DMS 273 treated with DMSO at 0.1 percent for 48 hours (cell line): ENCODE measurements at regions not wholly inside any gene's neighbourhood (a gene's known extent, or its start where the extent isn't known, plus 50 kb on each side); places are given as distances from the start of the nearest gene placed in this dataset.
"Not testable (repeated sequence)": the region's sequence is repeated elsewhere in the genome, so short reads cannot be mapped to it uniquely, and the experiment has no call there.

Source experiments
- DNase-seq: peaks from one replicate; lab custom pipeline; 2025; lab: John Stamatoyannopoulos, UW

GRCh38 chr3:146747928-146748327 lies 142.8 kb upstream of the PLSCR5 start:
- DNase-seq, result no peak

GRCh38 chr3:146747051-146747450 lies 141.9 kb upstream of the PLSCR5 start:
- no peak for DNase-seq

- DNase-seq, result no peak
Observed at GRCh38 chr3:146746190-146746589, 141.0 kb upstream of the PLSCR5 start.

- no peak for DNase-seq
Observed at GRCh38 chr3:146739203-146739671, 134.1 kb upstream of the PLSCR5 start.

GRCh38 chr3:146732325-146732724 lies 127.2 kb upstream of the PLSCR5 start:
- DNase-seq, result no peak

- no peak for DNase-seq
Observed at GRCh38 chr3:146715170-146715569, 110.0 kb upstream of the PLSCR5 start.

- DNase-seq, result no peak
Observed at GRCh38 chr3:146712806-146713205, 107.7 kb upstream of the PLSCR5 start.

GRCh38 chr3:146709969-146710368 lies 104.8 kb upstream of the PLSCR5 start:
- no peak for DNase-seq

GRCh38 chr3:146705225-146705624 lies 100.1 kb upstream of the PLSCR5 start:
- no peak for DNase-seq

- no peak for DNase-seq
Observed at GRCh38 chr3:146702237-146702636, 97.1 kb upstream of the PLSCR5 start.

GRCh38 chr3:146701246-146701645 lies 96.1 kb upstream of the PLSCR5 start:
- DNase-seq, result no peak

GRCh38 chr3:146700025-146700424 lies 94.9 kb upstream of the PLSCR5 start:
- DNase-seq, result not testable (repeated sequence)

- DNase-seq, result no peak
Observed at GRCh38 chr3:146692254-146692653, 87.1 kb upstream of the PLSCR5 start.

GRCh38 chr3:146685050-146685814 lies 80.1 kb upstream of the PLSCR5 start:
- no peak for DNase-seq

GRCh38 chr3:146682171-146682570 lies 77.0 kb upstream of the PLSCR5 start:
- DNase-seq, result no peak

- DNase-seq, result no peak
Observed at GRCh38 chr3:146680617-146681016, 75.5 kb upstream of the PLSCR5 start.

- no peak for DNase-seq
Observed at GRCh38 chr3:146679995-146680394, 74.8 kb upstream of the PLSCR5 start.

- DNase-seq, result no peak
Observed at GRCh38 chr3:146679191-146679590, 74.0 kb upstream of the PLSCR5 start.

GRCh38 chr3:146672941-146673340 lies 67.8 kb upstream of the PLSCR5 start:
- no peak for DNase-seq

GRCh38 chr3:146664403-146664802 lies 59.3 kb upstream of the PLSCR5 start:
- DNase-seq, result no peak

GRCh38 chr3:146658841-146659240 lies 53.7 kb upstream of the PLSCR5 start:
- DNase-seq, result no peak

GRCh38 chr3:146655333-146655996 lies 50.3 kb upstream of the PLSCR5 start:
- no peak for DNase-seq
